ENCODE measurements at regions not wholly inside any gene's neighbourhood (a gene's known extent, or its start where the extent isn't known, plus 50 kb on each side); places are given as distances from the start of the nearest gene placed in this dataset.

DNA sequence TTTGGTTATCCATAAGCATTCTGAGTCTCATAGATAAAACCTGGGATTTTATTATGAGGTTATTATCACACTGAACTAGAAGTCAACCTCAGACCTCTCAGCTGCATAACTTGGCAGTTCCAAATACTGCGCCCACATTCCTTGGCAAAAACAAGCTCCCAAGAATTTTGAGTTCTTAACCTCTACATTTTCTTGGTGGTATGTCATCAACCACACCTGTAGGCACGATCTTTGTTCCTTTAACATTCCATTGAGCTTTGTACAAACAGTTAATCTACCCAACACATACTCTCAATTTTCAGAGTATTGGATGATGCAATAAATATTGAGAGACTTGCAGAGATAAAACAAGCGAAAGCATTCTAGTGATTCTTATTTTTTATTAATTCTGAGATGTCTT is 371.8 kb upstream of the PRICKLE1 start:
- TF ChIP-seq, protein P1, sequence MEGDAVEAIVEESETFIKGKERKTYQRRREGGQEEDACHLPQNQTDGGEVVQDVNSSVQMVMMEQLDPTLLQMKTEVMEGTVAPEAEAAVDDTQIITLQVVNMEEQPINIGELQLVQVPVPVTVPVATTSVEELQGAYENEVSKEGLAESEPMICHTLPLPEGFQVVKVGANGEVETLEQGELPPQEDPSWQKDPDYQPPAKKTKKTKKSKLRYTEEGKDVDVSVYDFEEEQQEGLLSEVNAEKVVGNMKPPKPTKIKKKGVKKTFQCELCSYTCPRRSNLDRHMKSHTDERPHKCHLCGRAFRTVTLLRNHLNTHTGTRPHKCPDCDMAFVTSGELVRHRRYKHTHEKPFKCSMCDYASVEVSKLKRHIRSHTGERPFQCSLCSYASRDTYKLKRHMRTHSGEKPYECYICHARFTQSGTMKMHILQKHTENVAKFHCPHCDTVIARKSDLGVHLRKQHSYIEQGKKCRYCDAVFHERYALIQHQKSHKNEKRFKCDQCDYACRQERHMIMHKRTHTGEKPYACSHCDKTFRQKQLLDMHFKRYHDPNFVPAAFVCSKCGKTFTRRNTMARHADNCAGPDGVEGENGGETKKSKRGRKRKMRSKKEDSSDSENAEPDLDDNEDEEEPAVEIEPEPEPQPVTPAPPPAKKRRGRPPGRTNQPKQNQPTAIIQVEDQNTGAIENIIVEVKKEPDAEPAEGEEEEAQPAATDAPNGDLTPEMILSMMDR (IDR thresholded peaks at IDR 0.05 in 4 of 5, conservative IDR thresholded peaks at IDR 0.05 in 1 of 5) = no peak
- no peak for TF ChIP-seq POLR2A (IDR thresholded peaks at IDR 0.05)
